Hypothalamus (tissue), 51 donors: ENCODE measurements at regions not wholly inside any gene's neighbourhood (a gene's known extent, or its start where the extent isn't known, plus 50 kb on each side); places are given as distances from the start of the nearest gene placed in this dataset.
A peak's percentile ranks its signal among the peaks of the same experiment; 100 is the strongest.
"Not testable (repeated sequence)": the region's sequence is repeated elsewhere in the genome, so short reads cannot be mapped to it uniquely, and the experiment has no call there.

Source experiments
- DNase-seq, 51 donors: peaks; one replicate each; lab custom pipeline; 2025; lab: John Stamatoyannopoulos, UW

- DNase-seq, result no peak
These were observed 93.9 kb downstream of the TEX35 start for GRCh38 chr1:178606839-178607238.

- no peak for DNase-seq
These were observed 95.0 kb downstream of the TEX35 start for GRCh38 chr1:178607718-178608408.

DNA sequence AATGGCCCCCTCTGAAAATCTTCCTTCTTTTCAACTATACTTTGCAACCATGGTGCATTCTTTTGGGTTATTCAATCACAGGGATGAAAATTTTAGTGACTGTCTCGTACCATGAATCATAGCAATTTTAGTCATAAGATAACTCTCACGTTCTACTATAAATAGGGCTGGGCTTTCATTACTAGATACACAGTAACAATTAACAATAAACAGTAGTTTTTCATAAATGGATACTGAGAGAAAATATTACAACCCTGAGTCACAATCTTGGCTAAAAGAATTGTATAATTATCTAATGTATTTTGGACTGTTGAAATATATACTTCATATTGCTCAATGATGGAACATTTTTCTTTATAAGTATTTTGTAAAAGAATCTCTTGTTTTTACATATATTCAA lies 96.1 kb downstream of the TEX35 start:
- DNase-seq, result no peak

- DNase-seq, result not testable (repeated sequence)
These were observed 97.9 kb downstream of the TEX35 start for GRCh38 chr1:178610690-178611410.

GRCh38 chr1:178612261-178612660 lies 99.4 kb downstream of the TEX35 start:
- DNase-seq, result no peak

DNA sequence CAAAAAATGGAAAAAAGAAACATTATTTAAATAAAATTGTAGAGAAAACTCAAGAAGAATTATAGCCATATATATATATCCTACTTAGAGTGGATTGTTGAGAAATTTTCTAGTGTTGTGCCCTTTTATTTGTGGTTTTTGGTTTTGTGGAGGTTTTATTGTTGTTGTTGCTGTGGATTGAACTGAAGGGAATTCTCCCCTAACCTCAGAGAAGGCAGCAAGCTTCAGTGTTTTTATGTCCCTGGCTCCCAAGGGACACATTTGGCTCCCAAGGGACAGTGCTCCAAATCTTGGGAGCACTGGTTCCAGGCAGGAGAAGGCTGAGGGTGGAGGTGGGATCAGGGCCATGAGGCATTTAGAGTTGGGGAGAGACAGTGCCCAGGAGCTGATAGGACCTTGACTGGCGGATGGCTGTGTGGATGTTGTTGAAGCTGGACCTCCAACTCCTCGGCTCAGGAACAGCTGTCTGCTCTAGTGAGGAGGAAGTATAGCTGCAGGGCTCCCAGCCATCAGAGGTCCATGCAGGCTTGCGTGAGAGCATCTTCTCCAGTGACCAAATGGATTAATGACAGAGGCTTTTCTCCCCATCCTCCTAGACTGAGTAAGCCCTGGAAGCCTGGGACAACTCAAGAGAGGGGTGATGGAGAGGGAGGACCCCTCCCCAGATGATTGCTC lies 100.5 kb downstream of the TEX35 start:
- DNase-seq, result no peak

GRCh38 chr1:178614286-178614685 lies 101.4 kb downstream of the TEX35 start:
- peak in 7 of 51 donors; percentile 1 to 16 (median 6) for DNase-seq

- no peak for DNase-seq
These were observed 105.8 kb upstream of the RALGPS2 start for GRCh38 chr1:178619042-178619927.

- no peak for DNase-seq
These were observed 104.2 kb upstream of the RALGPS2 start for GRCh38 chr1:178620584-178621475.

- DNase-seq, result no peak
These were observed 103.2 kb upstream of the RALGPS2 start for GRCh38 chr1:178621822-178622221.

DNA sequence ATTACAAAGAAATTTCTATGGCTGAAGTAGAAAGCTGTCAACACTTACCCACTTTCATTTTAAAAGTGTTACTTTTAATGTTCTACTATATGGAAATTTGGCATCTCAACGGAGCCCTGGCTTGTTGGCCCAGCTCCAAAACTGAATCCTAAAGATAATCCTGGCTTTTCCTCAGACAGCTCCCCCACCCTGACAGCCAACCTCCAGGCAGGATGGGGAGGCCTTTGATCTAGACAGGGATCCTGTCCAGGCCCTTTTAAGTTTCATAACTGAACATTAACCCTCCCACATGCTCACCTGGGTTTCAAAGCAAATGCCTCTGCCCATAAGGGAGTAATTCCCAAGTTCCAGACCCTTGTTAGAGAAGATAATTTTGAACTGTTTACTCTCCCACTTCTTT lies 99.3 kb upstream of the RALGPS2 start:
- DNase-seq, result no peak

GRCh38 chr1:178627037-178627436 lies 98.0 kb upstream of the RALGPS2 start:
- no peak for DNase-seq

GRCh38 chr1:178628637-178629251 lies 96.3 kb upstream of the RALGPS2 start:
- no peak for DNase-seq

DNA sequence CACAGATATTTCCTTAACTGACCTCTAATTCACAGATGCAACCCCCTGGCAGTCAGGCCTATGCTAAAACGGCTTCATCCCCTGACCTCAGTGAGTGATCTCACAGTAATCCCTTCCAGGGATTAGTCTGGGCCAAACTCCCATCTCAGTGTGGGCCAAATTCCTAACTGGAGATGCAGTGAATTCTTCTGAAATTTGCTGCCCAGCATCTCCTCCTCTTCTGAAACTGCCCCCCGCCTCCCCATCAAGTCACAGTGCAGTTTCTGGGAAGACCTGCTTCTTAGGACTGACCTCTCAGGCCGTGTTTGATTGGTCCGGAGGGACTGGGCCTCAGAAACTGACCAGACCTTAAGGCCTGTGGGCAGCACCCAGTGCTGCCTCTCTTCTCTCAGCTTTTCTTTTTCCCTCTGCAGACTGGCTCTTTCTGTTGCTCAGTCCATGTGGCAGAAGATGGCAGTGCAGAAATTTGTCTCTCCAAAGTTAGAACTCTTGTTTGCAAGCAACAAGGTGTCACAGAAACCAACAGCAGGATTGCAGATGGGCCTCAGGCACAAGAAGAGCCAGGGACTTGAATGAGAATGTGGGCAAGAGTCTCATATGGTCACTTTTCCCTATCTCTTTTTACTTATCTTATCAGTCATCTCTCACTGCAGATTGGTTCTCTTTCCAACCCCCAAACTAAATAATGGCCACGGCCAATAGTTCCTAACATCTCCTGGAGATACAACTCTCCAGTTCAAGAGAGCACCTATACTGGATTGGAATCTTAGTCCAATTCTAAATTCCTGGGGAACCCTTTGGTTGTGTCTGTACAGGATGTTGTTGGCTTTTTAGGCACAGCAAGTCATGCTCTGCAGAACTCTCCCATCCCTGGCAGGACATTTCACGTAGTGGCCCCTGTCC lies 95.5 kb upstream of the RALGPS2 start:
- no peak for DNase-seq

- DNase-seq, result no peak
These were observed 94.6 kb upstream of the RALGPS2 start for GRCh38 chr1:178630417-178630816.

- no peak for DNase-seq
These were observed 92.4 kb upstream of the RALGPS2 start for GRCh38 chr1:178632653-178633052.

DNA sequence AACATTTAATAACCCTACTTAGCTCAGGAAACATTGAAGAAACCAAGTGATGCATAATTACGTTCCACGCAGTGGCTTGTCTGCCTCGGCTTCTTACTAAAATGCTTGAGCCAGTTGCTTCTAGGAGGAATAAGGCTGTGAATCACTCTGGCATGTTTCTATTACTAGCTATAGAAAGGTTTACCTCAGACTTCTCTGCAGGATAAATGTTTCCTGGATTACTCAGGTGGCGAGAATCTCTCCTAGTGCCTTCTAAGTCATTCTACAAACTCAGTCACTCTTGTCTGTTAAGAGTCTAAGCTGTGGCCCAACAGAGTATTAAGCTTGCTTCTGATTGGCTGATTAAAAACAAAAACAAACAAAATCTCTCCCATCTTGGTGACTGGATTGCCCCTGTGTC lies 92.0 kb upstream of the RALGPS2 start:
- DNase-seq, result no peak

- no peak for DNase-seq
These were observed 90.6 kb upstream of the RALGPS2 start for GRCh38 chr1:178634445-178634844.
